ENCODE measurements at regions not wholly inside any gene's neighbourhood (a gene's known extent, or its start where the extent isn't known, plus 50 kb on each side); places are given as distances from the start of the nearest gene placed in this dataset.
"Not testable (repeated sequence)": the region's sequence is repeated elsewhere in the genome, so short reads cannot be mapped to it uniquely, and the experiment has no call there.

GRCh38 chr3:177714945-177715344, 517.7 kb upstream of the TBL1XR1 start:
- Histone ChIP-seq H3K4me1 (ENCODE audit: control insufficient read depth, low read length) (no peaks in the 10 kb centered on the region), H3K4me2 (ENCODE audit: low read length) (no peak overlapping the region), H3K9me3 (ENCODE audit: control insufficient read depth, insufficient read depth, low read length) (no peaks in the 10 kb centered on the region), H4K20me1 (ENCODE audit: control insufficient read depth, insufficient read depth, low read depth, low read length) (no peaks in the 10 kb centered on the region), H3K27me3 (ENCODE audit: control insufficient read depth, low read length) (no peaks in the 10 kb centered on the region), H3K36me3 (ENCODE audit: control insufficient read depth, low read length) (no peaks in the 10 kb centered on the region), H3K27ac (ENCODE audit: low read depth, low read length) (no peak overlapping the region), H3K9me2 (replicated peaks; ENCODE audit: control insufficient read depth, low read length) (no peaks in the 10 kb centered on the region), H3K79me2 (ENCODE audit: control insufficient read depth, low read length) (no peaks in the 10 kb centered on the region), H3K4me3 (ENCODE audit: low read length) (no peak overlapping the region), H3F3A (ENCODE audit: control insufficient read depth, insufficient read depth) (no peaks in the 10 kb centered on the region)
- TF ChIP-seq EZH2phosphoT487 (IDR thresholded peaks at IDR 0.05; ENCODE audit: borderline replicate concordance, low read length) (no peak), CTCF (IDR thresholded peaks at IDR 0.05; ENCODE audit: low read depth, low read length, poor library complexity, severe bottlenecking) (no peak)

GRCh38 chr3:177715980-177716379, 518.7 kb upstream of the TBL1XR1 start:
- Histone ChIP-seq H3K4me1 (ENCODE audit: control insufficient read depth, low read length) (no peaks in the 10 kb centered on the region), H3K4me2 (ENCODE audit: low read length) (no peak overlapping the region), H3K79me2 (ENCODE audit: control insufficient read depth, low read length) (no peaks in the 10 kb centered on the region)

GRCh38 chr3:177720927-177721326, 523.6 kb upstream of the TBL1XR1 start:
- not testable (repeated sequence) for H3K4me1 ChIP-seq (ENCODE audit: control insufficient read depth, low read length); H3K79me2 ChIP-seq (ENCODE audit: control insufficient read depth, low read length); H3F3A ChIP-seq (ENCODE audit: control insufficient read depth, insufficient read depth); H3K9me2 ChIP-seq (replicated peaks; ENCODE audit: control insufficient read depth, low read length); H4K20me1 ChIP-seq (ENCODE audit: control insufficient read depth, insufficient read depth, low read depth, low read length); H3K27me3 ChIP-seq (ENCODE audit: control insufficient read depth, low read length); H3K4me2 ChIP-seq (ENCODE audit: low read length); H3K36me3 ChIP-seq (ENCODE audit: control insufficient read depth, low read length); H3K27ac ChIP-seq (ENCODE audit: low read depth, low read length); H3K4me3 ChIP-seq (ENCODE audit: low read length); H3K9me3 ChIP-seq (ENCODE audit: control insufficient read depth, insufficient read depth, low read length)

More at GRCh38 chr3:177715980-177716379, 518.7 kb upstream of the TBL1XR1 start:
- Histone ChIP-seq H3K9me3 (ENCODE audit: control insufficient read depth, insufficient read depth, low read length) (no peaks in the 10 kb centered on the region), H3F3A (ENCODE audit: control insufficient read depth, insufficient read depth) (no peaks in the 10 kb centered on the region), H4K20me1 (ENCODE audit: control insufficient read depth, insufficient read depth, low read depth, low read length) (no peaks in the 10 kb centered on the region), H3K36me3 (ENCODE audit: control insufficient read depth, low read length) (no peaks in the 10 kb centered on the region), H3K9me2 (replicated peaks; ENCODE audit: control insufficient read depth, low read length) (no peaks in the 10 kb centered on the region), H3K27me3 (ENCODE audit: control insufficient read depth, low read length) (no peaks in the 10 kb centered on the region), H3K27ac (ENCODE audit: low read depth, low read length) (no peak overlapping the region), H3K4me3 (ENCODE audit: low read length) (no peak overlapping the region)
- no peak for TF ChIP-seq CTCF (IDR thresholded peaks at IDR 0.05; ENCODE audit: low read depth, low read length, poor library complexity, severe bottlenecking)
- TF ChIP-seq EZH2phosphoT487 (IDR thresholded peaks at IDR 0.05; ENCODE audit: borderline replicate concordance, low read length), result no peak

GRCh38 chr3:177721864-177722785, 524.8 kb upstream of the TBL1XR1 start:
- Histone ChIP-seq H3K27ac (ENCODE audit: low read depth, low read length) (no peak overlapping the region), H3K4me3 (ENCODE audit: low read length) (no peak overlapping the region), H3K36me3 (ENCODE audit: control insufficient read depth, low read length) (no peaks in the 10 kb centered on the region), H4K20me1 (ENCODE audit: control insufficient read depth, insufficient read depth, low read depth, low read length) (no peaks in the 10 kb centered on the region), H3K9me3 (ENCODE audit: control insufficient read depth, insufficient read depth, low read length) (no peaks in the 10 kb centered on the region), H3K9me2 (replicated peaks; ENCODE audit: control insufficient read depth, low read length) (no peaks in the 10 kb centered on the region), H3K79me2 (ENCODE audit: control insufficient read depth, low read length) (no peaks in the 10 kb centered on the region), H3K27me3 (ENCODE audit: control insufficient read depth, low read length) (no peaks in the 10 kb centered on the region), H3K4me1 (ENCODE audit: control insufficient read depth, low read length) (no peaks in the 10 kb centered on the region), H3K4me2 (ENCODE audit: low read length) (no peak overlapping the region), H3F3A (ENCODE audit: control insufficient read depth, insufficient read depth) (no peaks in the 10 kb centered on the region)
- no peak for TF ChIP-seq CTCF (IDR thresholded peaks at IDR 0.05; ENCODE audit: low read depth, low read length, poor library complexity, severe bottlenecking)
- no peak for TF ChIP-seq EZH2phosphoT487 (IDR thresholded peaks at IDR 0.05; ENCODE audit: borderline replicate concordance, low read length)
